ENCODE measurements at regions not wholly inside any gene's neighbourhood (a gene's known extent, or its start where the extent isn't known, plus 50 kb on each side); places are given as distances from the start of the nearest gene placed in this dataset.
"Not testable (repeated sequence)": the region's sequence is repeated elsewhere in the genome, so short reads cannot be mapped to it uniquely, and the experiment has no call there.

- not testable (repeated sequence) for H3K4me3 ChIP-seq (ENCODE audit: low read depth, low read length)
Measured at GRCh38 chr19:28545397-28545796, 667.6 kb downstream of the UQCRFS1 start.

GRCh38 chr19:28544451-28545261 lies 668.3 kb downstream of the UQCRFS1 start:
- H3K4me3 ChIP-seq (ENCODE audit: low read depth, low read length), result no peak overlapping the region

- no peak overlapping the region for H3K4me3 ChIP-seq (ENCODE audit: low read depth, low read length)
Measured at GRCh38 chr19:28543244-28543776, 669.6 kb downstream of the UQCRFS1 start.

- no peak overlapping the region for H3K4me3 ChIP-seq (ENCODE audit: low read depth, low read length)
Measured at GRCh38 chr19:28542394-28543243, 670.3 kb downstream of the UQCRFS1 start.

- no peak overlapping the region for H3K4me3 ChIP-seq (ENCODE audit: low read depth, low read length)
Measured at GRCh38 chr19:28541602-28542393, 671.2 kb downstream of the UQCRFS1 start.

- H3K4me3 ChIP-seq (ENCODE audit: low read depth, low read length), result no peak overlapping the region
Measured at GRCh38 chr19:28541029-28541428, 671.9 kb downstream of the UQCRFS1 start.

- H3K4me3 ChIP-seq (ENCODE audit: low read depth, low read length), result not testable (repeated sequence)
Measured at GRCh38 chr19:28540385-28540784, 672.6 kb downstream of the UQCRFS1 start.

GRCh38 chr19:28539759-28540158 lies 673.2 kb downstream of the UQCRFS1 start:
- H3K4me3 ChIP-seq (ENCODE audit: low read depth, low read length), result no peak overlapping the region

- not testable (repeated sequence) for H3K4me3 ChIP-seq (ENCODE audit: low read depth, low read length)
Measured at GRCh38 chr19:28538579-28538978, 674.4 kb downstream of the UQCRFS1 start.

- H3K4me3 ChIP-seq (ENCODE audit: low read depth, low read length), result no peak overlapping the region
Measured at GRCh38 chr19:28537896-28538295, 675.1 kb downstream of the UQCRFS1 start.

- no peak overlapping the region for H3K4me3 ChIP-seq (ENCODE audit: low read depth, low read length)
Measured at GRCh38 chr19:28537079-28537478, 675.9 kb downstream of the UQCRFS1 start.

GRCh38 chr19:28535352-28535775 lies 677.6 kb downstream of the UQCRFS1 start:
- no peak overlapping the region for H3K4me3 ChIP-seq (ENCODE audit: low read depth, low read length)

- no peak overlapping the region for H3K4me3 ChIP-seq (ENCODE audit: low read depth, low read length)
Measured at GRCh38 chr19:28534766-28535351, 678.1 kb downstream of the UQCRFS1 start.

GRCh38 chr19:28532765-28533341 lies 680.1 kb downstream of the UQCRFS1 start:
- H3K4me3 ChIP-seq (ENCODE audit: low read depth, low read length), result no peak overlapping the region

GRCh38 chr19:28531979-28532378 lies 681.0 kb downstream of the UQCRFS1 start:
- no peak overlapping the region for H3K4me3 ChIP-seq (ENCODE audit: low read depth, low read length)

GRCh38 chr19:28530406-28531035 lies 682.4 kb downstream of the UQCRFS1 start:
- H3K4me3 ChIP-seq (ENCODE audit: low read depth, low read length), result no peak overlapping the region

- H3K4me3 ChIP-seq (ENCODE audit: low read depth, low read length), result no peak overlapping the region
Measured at GRCh38 chr19:28526038-28526437, 686.9 kb downstream of the UQCRFS1 start.

- no peak overlapping the region for H3K4me3 ChIP-seq (ENCODE audit: low read depth, low read length)
Measured at GRCh38 chr19:28523619-28524018, 689.3 kb downstream of the UQCRFS1 start.

- H3K4me3 ChIP-seq (ENCODE audit: low read depth, low read length), result no peak overlapping the region
Measured at GRCh38 chr19:28522545-28522922, 690.4 kb downstream of the UQCRFS1 start.
